Inflammatory macrophage treated with lipopolysaccharide for 4 hours (primary cell): ENCODE measurements at regions not wholly inside any gene's neighbourhood (a gene's known extent, or its start where the extent isn't known, plus 50 kb on each side); places are given as distances from the start of the nearest gene placed in this dataset.

Experiments used
- DNase-seq: peaks from one replicate; pipeline ENCODE4 v3.0.0-alpha.2; 2020

DNA sequence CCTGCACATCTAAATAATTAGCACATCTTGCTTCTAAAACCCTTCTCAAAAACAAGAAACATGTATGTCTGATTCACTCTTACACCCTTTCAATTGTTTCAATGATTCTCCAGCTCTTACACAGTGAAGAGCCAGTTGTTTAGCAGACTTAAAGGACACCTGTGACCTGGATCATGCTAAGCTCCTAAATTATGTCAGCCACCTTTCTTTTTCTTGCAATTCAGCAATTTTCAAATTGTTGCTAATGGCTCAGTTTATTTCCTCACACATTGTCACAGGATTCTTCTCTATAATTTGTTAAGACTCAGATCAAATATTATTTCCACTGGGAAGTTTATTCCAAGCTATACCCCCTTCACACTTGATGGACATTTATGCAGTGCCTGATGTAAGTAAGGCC lies 413.2 kb downstream of the PLA2G4A start:
- no peak for DNase-seq

DNA sequence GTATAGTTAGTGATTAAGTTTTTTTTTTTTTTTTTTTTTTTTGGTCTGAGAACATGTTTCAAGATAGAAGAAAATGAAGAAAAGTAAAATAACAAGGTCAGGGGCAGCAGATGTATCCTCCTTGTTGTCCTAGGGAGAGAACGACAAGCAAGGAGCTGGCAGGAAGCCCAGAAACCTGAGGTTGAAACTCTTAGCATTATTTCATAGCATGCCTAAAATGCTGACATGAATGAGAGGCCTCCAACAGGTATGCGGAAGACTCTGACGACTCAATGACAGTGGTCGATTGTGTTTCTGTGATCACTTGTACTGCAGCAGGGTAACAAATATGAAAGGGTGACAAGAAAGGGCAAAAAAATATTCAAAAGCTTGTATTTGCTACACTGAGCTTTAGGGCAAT lies 415.9 kb downstream of the PLA2G4A start:
- no peak for DNase-seq

DNA sequence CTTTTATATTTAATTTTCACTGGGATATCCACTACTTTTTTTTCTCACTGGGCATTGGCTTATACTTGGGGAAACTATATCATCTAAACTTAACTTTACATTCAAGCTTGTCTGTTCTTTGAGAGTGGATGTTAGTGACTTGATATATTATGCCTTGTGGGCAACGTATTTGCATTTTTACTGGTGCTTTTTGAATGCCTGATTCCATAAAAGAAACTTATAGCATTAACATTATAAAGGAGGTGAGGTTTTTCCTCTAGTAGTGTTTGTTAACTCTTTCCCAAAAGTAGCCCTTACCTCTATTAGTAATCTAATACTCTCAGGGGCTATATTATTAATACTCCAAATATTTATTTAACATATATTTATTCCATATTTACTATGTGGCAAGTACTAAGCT lies 416.5 kb downstream of the PLA2G4A start:
- DNase-seq = no peak

DNA sequence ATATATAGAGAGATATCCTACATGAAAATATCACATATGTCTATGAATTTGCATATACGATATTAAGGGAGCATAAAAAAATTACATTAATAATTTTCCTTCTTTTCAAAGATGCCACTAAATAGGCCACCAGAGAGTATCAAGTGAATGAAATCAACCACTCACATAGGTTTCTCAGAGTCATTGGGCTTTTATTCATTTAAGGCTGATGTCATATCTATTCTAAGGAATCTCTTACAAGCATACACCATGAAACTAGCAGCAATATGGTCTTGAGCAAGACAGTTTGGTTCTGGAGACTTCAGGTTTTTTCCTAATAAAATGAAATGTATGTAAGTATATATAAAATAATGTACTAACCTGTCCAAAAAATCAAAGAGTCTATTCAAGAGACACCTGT lies 420.4 kb downstream of the PLA2G4A start:
- DNase-seq = no peak

DNA sequence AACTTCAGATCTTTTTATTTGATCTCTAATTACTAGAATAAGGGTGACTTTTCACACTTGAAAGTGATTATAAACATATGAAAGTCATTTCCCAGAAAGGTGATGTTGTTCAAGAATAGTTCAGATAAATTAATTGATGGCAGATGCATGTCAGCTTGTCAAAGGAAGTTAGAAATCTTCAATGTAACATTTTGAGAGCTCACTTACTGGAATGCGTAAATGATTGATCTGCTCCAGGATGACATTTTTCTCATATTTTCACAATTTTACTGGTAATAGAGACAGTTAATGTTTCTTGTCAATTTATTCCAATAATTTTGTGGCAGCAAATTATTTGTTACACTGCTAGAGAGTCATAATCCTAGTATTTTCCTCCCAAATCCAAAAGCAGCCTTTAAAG lies 424.2 kb downstream of the PLA2G4A start:
- no peak for DNase-seq

DNA sequence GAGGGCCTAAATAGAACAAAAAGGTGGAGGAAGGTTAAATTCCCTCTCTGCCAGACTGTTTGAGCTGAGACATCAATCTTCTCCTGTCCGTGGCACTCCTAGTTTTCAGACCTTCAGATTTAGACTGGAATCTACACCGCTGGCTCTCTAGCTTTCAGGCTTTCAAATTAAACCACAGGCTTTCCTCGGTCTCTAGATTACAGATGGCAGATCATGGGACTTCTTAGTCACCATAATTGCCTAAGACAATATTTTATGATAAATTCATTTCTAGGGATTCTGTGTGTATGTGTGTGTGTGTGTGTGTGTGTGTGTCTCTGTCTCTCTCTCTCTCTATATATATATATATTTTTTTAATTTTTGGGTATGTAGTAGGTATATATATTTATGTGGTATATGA lies 428.7 kb downstream of the PLA2G4A start:
- no peak for DNase-seq

DNA sequence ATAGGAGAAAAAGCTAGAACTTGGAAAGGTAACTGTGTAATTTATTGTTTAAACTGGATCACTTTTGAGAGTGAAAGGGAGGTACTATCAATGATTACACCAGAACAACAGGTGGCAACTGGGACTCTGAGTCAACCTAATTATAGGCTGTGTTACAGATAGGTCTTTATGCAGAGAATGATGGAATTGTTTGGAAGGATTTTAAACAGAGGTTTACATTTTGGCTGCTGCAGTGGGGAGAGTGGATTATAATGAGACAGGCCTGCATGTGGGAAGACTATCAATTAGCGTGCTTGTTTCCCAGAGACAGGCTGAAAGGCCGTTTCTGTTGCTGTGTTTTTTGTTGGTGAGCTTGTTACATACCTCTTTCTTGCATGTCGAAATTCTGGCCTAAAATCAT lies 432.9 kb downstream of the PLA2G4A start:
- no peak for DNase-seq

DNA sequence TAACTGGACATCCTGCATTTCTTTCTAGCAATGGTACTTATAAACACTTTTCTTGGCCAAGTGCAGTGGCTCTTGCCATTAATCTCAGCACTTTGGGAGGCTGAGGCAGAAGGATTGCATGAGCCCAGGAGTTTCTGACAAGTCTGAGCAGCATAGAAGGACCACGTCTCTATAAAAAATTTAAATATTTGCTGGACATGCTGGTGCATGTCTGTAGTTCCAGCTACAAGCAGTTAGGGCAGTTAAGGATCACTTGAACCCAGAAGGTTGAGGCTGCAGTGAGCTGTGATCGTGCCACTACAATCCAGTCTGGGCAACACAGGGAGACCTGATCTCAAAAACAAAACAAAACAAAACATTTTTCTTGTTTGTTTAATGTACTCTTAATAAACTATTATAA lies 434.0 kb downstream of the PLA2G4A start:
- DNase-seq = no peak

DNA sequence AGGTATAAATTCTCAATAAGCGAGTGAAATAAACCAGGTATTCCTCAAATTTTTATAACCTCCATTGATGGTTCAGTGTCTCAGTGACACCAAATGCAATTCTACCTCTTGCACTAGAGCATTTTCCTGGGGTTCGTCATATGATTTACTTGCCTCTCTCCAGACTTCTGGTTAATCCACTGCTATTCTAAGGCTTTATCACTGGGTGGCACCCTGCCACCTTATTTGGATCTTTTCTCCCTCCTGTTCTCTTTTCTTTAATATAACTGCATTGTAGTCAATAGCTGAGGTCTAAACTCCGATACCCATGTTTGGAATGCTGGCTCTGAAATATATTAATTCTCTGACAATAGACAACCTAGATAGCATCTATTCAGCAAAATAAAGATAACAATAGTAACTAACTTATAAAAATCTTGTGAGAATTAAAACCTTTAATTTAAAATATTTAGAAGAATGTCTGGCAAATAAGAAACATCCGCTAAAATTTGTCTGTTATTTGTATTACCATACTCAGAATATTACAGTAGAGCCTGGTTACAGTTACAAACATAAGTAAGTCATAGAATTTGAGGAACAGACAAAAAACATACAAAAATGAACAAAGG lies 436.4 kb downstream of the PLA2G4A start:
- DNase-seq = peak; percentile 1

DNA sequence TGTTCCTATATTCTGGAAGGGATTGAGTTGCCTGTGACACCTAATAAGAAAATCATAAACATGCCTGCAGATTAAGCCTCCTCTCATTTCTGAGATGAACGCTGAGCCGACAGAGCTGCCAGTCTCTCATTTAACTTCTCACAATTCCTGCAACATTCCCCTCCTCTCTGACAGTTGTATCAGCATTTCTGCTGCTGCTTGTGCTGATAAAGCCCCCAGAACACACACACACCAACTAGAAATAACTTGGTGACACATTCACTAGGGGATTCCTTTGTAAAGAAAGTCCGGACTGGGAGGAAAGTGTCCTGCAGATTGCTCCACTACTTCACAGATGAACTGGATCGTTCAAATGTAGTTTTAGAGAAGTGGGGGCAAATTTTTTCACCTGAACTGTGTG lies 437.3 kb downstream of the PLA2G4A start:
- DNase-seq = no peak

DNA sequence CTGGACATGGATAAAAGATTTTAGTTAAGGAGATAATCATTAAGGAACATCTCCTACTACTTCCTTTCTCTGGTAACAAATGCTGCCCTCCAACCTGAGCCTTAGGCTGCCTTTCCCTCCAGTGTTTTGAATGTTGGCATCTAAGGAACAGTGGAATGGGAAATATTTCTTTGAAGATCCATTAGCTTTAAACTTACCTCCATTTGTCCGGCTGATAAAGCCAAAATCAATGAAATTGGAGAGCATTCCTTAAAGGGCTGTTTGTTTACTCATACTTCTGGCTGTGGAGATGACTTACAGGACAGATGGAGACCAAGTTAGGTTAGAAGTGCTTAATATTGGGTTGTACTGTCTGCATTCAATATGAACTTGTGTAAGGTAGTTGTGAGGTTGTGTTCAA lies 439.1 kb downstream of the PLA2G4A start:
- DNase-seq = no peak

DNA sequence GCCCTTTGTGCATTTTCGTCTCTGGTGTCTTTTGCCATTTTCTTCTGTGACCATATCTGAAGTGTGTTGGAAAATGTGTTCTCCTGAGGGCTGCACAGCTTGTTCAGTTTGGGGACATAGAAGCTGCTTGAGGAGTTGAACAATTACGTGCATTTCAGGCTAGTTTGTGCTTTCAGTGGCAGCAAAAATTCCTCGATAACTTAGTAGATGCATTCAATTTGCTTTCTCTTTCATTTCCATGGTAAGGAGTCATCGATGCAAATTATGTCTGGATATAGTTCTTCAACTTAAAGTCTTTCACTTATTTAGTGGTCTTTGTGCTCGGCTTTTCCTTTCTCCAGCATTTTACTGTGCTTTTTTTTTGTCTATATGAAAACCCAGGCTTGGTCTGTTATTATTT lies 441.5 kb downstream of the PLA2G4A start:
- DNase-seq = no peak

DNA sequence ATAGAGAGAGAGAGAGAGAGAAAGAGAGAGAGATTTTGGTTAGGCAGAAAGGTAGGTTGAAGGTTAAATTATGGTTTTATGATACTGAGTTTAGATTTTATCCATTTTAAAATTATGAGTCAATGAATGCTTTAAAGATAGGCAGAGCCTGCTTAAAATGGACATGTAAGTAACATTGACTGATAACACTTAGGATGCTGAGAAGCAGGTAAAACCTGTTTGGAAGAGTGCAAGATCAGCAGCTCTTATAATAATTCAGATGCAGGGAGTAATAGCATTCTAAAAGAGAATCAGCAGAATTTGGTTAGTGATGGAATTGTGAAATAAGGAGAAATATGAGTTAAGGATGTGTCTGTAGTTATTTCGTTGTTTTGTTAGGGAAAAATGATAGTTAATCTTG lies 446.6 kb downstream of the PLA2G4A start:
- no peak for DNase-seq

DNA sequence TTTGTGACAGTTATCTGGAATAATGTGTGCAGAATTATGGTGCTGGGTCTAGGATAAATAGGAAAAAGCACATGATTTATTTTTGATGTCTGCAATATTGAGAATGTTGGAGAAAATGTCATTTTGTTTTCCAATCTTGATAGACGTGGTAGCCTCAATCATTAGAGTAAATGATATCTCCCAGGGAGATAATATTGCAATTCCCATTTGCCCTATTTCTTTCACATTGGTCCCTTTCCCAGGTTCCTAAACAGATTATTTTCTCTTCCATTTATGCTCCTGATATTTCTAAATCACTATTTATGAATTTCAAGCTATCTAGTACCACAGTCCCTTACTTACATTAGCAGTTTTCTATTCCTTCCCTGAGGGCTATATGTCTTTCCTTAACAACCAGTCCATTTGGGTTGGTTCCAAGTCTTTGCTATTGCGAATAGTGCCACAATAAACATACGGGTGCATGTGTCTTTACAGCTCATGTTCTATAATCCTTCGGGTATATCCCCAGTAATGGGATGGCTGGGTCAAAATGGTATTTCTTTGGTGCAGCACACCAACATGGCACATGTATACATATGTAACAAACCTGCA lies 447.3 kb downstream of the PLA2G4A start:
- DNase-seq = no peak

DNA sequence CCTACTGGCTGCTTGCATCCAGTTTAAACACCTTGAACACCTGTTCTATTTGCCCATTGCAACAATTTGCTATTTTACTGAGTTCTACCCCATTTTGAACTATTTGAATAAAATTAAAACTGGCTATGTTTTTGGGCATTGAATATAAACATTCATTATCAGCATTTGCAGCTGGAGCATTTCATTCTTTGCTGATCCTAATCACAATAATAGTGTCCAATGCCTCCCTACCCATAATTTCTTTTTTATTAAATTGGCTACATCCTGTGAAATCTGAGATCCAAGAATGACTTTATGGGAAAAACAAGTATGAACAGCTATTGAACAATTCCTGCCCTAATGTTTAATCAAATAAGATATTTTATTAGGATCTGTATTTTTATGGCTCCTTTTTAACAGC lies 447.9 kb downstream of the PLA2G4A start:
- DNase-seq = no peak

DNA sequence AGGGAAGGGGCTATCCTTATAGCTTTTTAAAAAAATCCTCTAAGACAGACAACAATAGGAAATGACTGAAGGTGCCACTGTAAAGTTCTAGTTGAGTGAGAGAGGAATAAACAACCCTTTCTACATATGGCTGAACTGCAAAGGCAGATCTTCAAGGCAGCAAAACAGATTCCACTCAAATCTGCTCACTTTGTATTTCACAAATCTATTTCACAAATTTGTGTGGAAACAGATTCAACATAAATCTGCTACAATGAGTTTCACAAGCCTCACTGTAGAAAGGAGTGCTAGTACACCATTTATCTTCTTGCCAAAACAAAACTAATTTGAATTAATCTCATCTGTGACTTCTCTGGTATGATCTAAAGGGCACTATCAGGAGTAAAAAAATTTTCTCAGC lies 451.3 kb downstream of the PLA2G4A start:
- no peak for DNase-seq

DNA sequence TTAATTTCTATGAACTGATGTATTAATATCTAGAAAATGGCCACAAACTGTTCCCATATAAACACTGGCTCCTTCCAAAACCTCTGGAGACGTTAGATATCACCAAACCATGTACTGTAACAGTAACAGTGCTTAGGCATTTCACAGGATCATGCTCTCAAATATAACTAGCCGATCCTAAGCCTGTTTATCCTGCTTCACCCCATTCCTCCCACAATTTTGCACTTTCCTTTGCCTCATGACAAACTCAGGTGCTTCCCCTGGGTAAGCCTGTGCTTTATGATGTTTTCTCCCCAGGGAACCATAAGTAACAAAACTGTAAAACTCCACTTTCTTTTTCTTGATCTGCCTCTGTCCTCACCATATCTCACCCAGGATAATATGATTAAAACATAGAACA lies 452.3 kb downstream of the PLA2G4A start:
- DNase-seq = no peak

DNA sequence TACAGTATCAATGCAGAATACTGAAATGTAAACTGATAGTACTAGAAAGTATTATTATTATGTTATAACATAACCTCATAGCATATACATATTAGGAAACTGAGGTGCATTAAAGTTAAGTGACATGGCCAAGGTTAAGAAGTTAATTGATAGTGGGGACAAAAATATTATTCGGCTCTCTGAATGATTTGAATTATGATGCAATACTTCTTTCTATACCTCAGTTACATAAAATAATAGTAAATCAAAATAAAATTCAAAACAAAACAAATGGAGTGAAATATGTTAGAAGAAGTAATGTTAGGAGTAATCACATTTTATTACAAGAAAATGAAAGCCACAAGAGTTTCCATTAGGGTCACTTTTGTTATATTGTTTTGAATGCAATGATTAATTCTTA lies 455.2 kb downstream of the PLA2G4A start:
- no peak for DNase-seq

DNA sequence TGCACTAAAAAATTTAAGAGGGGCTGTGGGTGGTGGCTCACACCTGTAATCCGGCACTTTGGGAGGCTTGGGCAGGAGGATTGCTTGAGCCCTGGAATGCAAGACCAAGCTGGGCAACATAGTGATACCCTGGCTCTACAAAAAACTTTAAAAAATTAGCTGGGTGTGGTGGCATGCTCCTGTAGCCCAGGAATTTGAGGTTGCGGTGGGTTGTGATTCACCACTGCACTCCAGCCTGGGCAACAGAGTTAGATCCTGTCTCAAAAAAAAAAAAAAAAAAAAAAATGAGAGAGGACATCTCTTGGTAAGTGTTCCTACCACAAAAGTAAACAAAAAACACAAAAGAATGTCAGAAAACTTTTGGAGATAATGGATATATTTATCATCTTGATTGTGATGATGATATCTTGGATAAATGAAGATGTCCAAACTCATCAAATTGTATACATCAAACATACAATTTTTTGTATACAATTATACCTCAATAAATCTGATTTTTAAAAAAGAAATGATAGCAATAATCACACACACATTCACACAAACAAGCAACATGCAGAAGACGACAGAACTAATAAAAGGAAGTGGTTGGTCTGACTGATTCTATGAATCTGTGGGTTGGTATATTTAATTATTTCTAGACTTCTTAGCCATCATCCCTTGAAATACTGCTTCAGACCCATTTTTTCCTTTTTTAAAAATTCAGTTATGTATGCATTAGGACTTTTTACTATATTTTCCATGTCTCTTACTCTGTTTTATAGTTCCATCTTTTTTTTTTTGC lies 465.9 kb downstream of the PLA2G4A start:
- DNase-seq = no peak

DNA sequence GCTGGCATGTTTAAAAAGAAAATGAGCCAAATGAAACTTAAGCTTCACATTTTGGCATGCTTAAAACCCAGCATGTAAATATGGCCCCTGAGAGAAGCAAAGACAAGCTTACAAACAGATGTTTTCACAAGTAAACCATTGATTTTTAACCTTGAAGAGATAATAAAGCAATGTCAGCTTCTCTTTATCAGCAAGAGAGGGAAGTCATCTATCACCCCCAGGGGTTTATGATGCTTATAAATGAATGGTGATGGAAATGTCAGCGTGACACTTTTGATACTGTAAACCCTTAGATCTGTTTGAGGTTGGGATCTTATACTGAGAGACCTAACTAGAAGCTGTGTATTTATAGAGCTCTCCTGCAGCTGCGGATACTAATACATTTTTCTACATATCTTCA lies 471.3 kb downstream of the PLA2G4A start:
- DNase-seq = no peak

DNA sequence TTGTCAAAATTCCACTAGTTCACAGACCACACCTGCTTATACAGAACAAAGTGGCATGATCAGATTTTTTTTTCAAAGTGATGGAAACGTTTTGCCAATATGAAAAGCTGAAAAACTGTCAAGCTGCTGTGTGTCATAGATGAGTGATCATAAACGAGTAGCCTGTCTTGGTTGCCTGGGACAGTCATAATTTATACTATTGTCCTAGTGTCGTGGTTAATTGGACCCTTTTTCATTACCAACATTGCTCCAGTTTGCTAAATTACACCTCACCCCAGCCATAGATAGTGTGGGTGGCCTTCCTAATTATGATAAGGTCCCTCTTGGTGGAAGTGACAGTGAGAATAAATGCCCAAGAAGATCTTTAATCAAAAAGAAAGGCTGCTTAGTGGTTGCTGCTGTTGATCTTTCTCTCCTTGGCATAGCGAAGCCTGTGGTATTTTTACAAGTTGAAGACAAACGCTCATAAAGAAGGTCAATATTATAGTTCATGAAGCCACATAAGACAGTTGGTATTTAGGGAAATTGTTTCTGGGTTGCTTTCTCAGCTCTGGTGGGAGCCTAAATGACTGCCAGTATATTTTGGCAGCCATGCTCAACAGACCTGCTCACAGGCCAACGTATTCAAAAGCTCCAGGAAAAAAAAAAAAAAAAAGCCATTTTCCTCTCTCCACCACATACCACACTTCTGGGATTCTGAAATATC lies 478.1 kb downstream of the PLA2G4A start:
- DNase-seq = no peak

DNA sequence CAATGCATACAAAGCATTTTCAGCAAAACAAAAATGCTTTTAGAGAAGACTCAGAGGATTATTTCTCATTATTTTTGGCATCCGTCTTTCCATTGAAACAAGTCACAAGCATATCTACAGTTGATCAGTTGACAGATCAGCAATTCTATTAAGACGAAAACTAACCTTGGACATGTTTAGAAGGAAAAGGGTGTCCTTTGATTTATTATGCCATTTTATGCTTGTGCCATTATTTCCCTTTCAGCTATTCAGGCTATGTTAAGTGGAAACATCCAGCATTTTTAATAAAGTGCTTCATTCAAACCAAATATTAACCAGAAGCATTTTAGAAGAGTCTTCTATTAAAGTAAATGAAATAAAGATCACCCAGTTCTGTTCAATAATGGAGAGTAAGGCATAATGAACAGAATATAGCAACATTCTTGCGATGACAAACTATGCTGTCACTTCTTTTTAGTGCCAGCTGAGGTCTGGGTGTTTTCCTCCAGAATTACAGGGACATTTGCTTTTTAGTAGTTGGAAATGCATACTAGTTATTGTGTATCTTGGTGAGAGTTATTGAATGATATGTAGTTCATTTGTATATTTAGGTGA lies 481.4 kb downstream of the PLA2G4A start:
- DNase-seq = no peak

DNA sequence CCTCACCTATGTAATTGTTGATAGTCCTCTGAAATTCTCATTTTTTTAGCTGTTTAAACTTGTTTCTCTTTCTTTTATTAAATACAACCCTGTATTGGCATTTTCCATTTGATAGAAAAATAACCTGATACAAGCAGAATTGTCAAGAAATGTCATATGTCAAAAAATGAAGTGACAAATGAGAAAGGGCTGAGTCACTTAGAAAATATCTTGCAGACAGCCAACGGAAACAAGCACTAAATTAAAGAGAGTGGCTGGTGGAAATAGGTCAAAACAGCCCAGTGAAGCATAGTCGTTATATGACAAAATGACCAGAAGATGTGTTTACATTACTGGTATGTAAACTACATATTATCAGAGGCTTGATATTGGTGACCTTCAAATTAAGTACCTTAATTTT lies 484.4 kb downstream of the PLA2G4A start:
- DNase-seq = no peak

DNA sequence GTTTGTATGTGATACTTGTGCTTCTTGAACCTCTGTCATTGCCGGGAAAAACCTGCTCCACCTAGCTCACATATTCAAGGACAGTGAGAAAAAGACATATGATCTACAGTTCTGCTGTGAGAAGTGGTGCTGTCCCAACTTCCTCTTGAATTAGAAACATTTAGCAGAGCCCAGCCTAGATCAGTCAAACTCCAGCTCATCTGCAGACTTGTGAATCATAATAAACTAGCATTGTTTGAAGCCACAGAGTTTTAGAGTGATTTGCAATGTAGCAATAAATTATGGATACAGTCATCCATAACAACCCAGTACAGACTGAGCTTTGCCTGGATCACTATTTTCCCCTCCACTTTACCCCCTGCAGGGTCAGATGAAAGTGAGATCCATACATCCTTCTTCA lies 497.8 kb downstream of the PLA2G4A start:
- no peak for DNase-seq
